Uterus (tissue), 2 donors: ENCODE measurements at regions not wholly inside any gene's neighbourhood (a gene's known extent, or its start where the extent isn't known, plus 50 kb on each side); places are given as distances from the start of the nearest gene placed in this dataset.

Experiments used
- POLR2A ChIP-seq, 2 donors: fragments of 450-650 bp; IDR thresholded peaks; one replicate each; pipeline ENCODE4 v1.6.1; 2016; ENCODE audit warnings: antibody characterized with exemption in 2 of 2, mild to moderate bottlenecking in 1 of 2, moderate library complexity in 1 of 2
- TF ChIP-seq, protein P1 (sequence below), 4 experiments: fragments of 200-600 bp in 2 of 4; fragments of 450-650 bp in 2 of 4; sonication (generic) in 2 of 4; IDR thresholded peaks; one replicate each; pipeline ENCODE4 v1.5.1; 2016 to 2019; ENCODE audit warnings: antibody characterized with exemption in 4 of 4, mild to moderate bottlenecking in 2 of 4, moderate library complexity in 1 of 4

DNA sequence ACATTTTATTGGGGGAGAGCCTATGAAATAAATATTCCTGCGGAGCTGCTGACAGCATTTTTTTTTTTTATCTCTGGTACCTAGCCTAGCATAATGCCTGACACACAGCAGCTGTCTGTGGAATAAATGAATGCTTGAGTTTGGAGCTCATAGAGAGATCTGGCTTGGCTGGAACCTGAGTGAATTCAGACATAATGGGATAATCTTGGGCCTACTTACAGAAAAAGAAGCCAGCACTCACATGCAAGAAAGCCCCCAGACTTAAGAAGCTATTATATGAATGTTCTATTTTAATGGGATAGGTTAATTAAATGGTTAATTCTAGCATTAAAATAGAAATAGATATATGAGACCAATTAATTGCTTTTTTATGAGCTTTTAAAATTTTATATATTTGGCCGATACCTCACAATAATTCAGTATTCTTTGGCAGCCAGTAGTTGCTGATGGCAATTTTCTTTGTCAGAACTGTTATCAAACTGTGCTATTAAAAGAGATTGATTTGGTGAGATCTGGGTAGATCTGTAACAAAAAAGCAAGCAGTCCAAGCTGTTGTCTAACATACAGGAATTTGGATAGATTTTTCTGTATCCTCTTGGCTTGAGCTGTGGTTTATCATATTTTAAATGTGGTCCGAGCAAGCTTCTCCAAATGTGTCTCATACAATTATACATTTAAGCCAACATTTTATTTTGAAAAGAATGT lies 654.2 kb downstream of the PCDH7 start:
- TF ChIP-seq, protein P1, sequence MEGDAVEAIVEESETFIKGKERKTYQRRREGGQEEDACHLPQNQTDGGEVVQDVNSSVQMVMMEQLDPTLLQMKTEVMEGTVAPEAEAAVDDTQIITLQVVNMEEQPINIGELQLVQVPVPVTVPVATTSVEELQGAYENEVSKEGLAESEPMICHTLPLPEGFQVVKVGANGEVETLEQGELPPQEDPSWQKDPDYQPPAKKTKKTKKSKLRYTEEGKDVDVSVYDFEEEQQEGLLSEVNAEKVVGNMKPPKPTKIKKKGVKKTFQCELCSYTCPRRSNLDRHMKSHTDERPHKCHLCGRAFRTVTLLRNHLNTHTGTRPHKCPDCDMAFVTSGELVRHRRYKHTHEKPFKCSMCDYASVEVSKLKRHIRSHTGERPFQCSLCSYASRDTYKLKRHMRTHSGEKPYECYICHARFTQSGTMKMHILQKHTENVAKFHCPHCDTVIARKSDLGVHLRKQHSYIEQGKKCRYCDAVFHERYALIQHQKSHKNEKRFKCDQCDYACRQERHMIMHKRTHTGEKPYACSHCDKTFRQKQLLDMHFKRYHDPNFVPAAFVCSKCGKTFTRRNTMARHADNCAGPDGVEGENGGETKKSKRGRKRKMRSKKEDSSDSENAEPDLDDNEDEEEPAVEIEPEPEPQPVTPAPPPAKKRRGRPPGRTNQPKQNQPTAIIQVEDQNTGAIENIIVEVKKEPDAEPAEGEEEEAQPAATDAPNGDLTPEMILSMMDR (IDR thresholded peaks at IDR 0.05) = no peak
- TF ChIP-seq POLR2A (IDR thresholded peaks at IDR 0.05) = no peak
